Eye (tissue), 1 donor: ENCODE measurements at regions not wholly inside any gene's neighbourhood (a gene's known extent, or its start where the extent isn't known, plus 50 kb on each side); places are given as distances from the start of the nearest gene placed in this dataset.

Experiments
- DNase-seq: peaks from one replicate; pipeline ENCODE4 v3.0.0-alpha.2; 2015

GRCh38 chr10:4658777-4659176 lies 167.2 kb upstream of the AKR1E2 start:
- no peak for DNase-seq

- peak; percentile 86 for DNase-seq
Observed at GRCh38 chr10:4656576-4657194, 169.3 kb upstream of the AKR1E2 start.

- no peak for DNase-seq
Observed at GRCh38 chr10:4655879-4656278, 170.1 kb upstream of the AKR1E2 start.

- no peak for DNase-seq
Observed at GRCh38 chr10:4655406-4655805, 170.6 kb upstream of the AKR1E2 start.

- DNase-seq = no peak
Observed at GRCh38 chr10:4654496-4654895, 171.5 kb upstream of the AKR1E2 start.

- DNase-seq = no peak
Observed at GRCh38 chr10:4653160-4653559, 172.8 kb upstream of the AKR1E2 start.

- no peak for DNase-seq
Observed at GRCh38 chr10:4652111-4653010, 173.6 kb upstream of the AKR1E2 start.

GRCh38 chr10:4651404-4652037 lies 174.5 kb upstream of the AKR1E2 start:
- no peak for DNase-seq

GRCh38 chr10:4650582-4650981 lies 175.4 kb upstream of the AKR1E2 start:
- DNase-seq = peak; percentile 35

GRCh38 chr10:4649886-4650508 lies 176.0 kb upstream of the AKR1E2 start:
- DNase-seq = peak; percentile 22

- DNase-seq = no peak
Observed at GRCh38 chr10:4649471-4649870, 176.5 kb upstream of the AKR1E2 start.

GRCh38 chr10:4648999-4649398 lies 177.0 kb upstream of the AKR1E2 start:
- DNase-seq = no peak

- DNase-seq = no peak
Observed at GRCh38 chr10:4647109-4647785, 178.8 kb upstream of the AKR1E2 start.

- no peak for DNase-seq
Observed at GRCh38 chr10:4646547-4646946, 179.5 kb upstream of the AKR1E2 start.

- DNase-seq = no peak
Observed at GRCh38 chr10:4645836-4646235, 180.2 kb upstream of the AKR1E2 start.

- no peak for DNase-seq
Observed at GRCh38 chr10:4643471-4643870, 182.5 kb upstream of the AKR1E2 start.

GRCh38 chr10:4639960-4640359 lies 186.0 kb upstream of the AKR1E2 start:
- DNase-seq = no peak

- DNase-seq = no peak
Observed at GRCh38 chr10:4638099-4638498, 187.9 kb upstream of the AKR1E2 start.

GRCh38 chr10:4637657-4638056 lies 188.3 kb upstream of the AKR1E2 start:
- DNase-seq = no peak

- DNase-seq = no peak
Observed at GRCh38 chr10:4635883-4636282, 190.1 kb upstream of the AKR1E2 start.

- no peak for DNase-seq
Observed at GRCh38 chr10:4635388-4635787, 190.6 kb upstream of the AKR1E2 start.

- no peak for DNase-seq
Observed at GRCh38 chr10:4633776-4634175, 192.2 kb upstream of the AKR1E2 start.

- DNase-seq = no peak
Observed at GRCh38 chr10:4633186-4633585, 192.8 kb upstream of the AKR1E2 start.
